ENCODE measurements at regions not wholly inside any gene's neighbourhood (a gene's known extent, or its start where the extent isn't known, plus 50 kb on each side); places are given as distances from the start of the nearest gene placed in this dataset.

DNA sequence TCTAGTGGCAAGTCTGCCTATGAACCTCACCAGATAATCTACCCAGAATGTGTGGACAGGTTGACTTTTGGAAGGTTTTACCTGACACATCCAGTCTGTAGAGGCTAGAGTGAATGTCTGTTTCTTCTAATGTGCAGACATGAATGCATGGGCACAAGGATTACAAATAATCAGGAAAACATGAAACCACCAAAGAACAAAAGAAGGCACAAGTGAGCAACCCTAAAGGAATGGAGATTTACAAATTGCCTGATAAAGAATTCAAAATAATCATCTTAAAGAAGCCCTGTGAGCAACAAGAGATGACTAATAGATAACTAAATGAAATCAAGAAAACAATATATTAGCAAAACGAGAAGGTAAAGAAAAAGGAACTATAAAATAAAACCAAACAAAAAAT lies 876.1 kb upstream of the ADGRB3 start (continued):
- no peak for TF ChIP-seq MXI1 (IDR thresholded peaks at IDR 0.05; ENCODE audit: low read depth, low read length)
- TF ChIP-seq, protein P1, sequence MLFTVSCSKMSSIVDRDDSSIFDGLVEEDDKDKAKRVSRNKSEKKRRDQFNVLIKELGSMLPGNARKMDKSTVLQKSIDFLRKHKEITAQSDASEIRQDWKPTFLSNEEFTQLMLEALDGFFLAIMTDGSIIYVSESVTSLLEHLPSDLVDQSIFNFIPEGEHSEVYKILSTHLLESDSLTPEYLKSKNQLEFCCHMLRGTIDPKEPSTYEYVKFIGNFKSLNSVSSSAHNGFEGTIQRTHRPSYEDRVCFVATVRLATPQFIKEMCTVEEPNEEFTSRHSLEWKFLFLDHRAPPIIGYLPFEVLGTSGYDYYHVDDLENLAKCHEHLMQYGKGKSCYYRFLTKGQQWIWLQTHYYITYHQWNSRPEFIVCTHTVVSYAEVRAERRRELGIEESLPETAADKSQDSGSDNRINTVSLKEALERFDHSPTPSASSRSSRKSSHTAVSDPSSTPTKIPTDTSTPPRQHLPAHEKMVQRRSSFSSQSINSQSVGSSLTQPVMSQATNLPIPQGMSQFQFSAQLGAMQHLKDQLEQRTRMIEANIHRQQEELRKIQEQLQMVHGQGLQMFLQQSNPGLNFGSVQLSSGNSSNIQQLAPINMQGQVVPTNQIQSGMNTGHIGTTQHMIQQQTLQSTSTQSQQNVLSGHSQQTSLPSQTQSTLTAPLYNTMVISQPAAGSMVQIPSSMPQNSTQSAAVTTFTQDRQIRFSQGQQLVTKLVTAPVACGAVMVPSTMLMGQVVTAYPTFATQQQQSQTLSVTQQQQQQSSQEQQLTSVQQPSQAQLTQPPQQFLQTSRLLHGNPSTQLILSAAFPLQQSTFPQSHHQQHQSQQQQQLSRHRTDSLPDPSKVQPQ (CRISPR knock-in tag; IDR thresholded peaks at IDR 0.05; ENCODE audit: borderline replicate concordance) = no peak

DNA sequence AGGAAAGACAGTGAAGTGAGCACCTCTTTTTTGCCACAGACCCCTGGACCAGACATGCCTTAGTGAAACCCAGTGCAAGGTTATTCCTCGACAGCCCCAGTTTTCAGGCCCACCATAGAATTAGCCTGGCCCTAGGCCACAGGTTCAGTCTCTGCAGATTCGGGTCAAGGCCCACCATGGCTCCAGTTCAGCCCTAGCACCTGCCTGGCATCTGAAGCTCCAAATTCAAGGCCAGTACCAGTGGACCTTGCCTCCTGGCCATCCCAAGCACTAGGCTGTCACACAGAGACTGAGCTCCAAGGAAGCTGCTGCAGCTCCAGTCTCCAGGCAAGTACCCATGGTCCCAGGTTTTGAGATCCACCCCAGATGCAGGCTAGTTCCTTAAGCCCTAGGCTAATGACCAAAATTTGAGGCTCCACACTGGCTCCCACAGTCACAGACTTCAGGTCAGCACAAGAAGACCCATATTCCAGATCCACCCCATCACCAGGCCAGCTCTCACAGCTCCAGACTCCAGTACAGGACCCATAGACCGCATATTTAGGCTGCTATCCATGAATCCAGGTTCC lies 877.5 kb upstream of the ADGRB3 start:
- in situ Hi-C loops (cut with MboI) = no loop called here
- Histone ChIP-seq H3K36me3 (ENCODE audit: control insufficient read depth, insufficient read depth, low read length) (no peaks in the 10 kb centered on the region), H2AFZ (ENCODE audit: low read depth, low read length) (0 out of 2 replicates have a peak overlapping the region, but pooled peaks have one; percentile 14), H3K4me1 (replicated peaks in 1 of 2; ENCODE audit: control insufficient read depth in 2 of 2, insufficient read depth in 2 of 2, low read length in 2 of 2) (no peaks in the 10 kb centered on the region), H4K20me1 (replicated peaks; ENCODE audit: control insufficient read depth, insufficient read depth, low read length) (no peaks in the 10 kb centered on the region), H3K79me2 (ENCODE audit: control insufficient read depth, insufficient read depth, low read length) (no peaks in the 10 kb centered on the region), H3K4me3 (no peak overlapping the region), H3K9me1 (ENCODE audit: control insufficient read depth, insufficient read depth, low read length) (no peaks in the 10 kb centered on the region), H3K27me3 (ENCODE audit: control insufficient read depth in 2 of 2, insufficient read depth in 2 of 2, low read length in 2 of 2) (no peaks in the 10 kb centered on the region), H3K9ac (ENCODE audit: insufficient read depth in 1 of 2, low read depth in 2 of 2, low read length in 2 of 2) (no peak overlapping the region), H3K9me3 (replicated peaks; ENCODE audit: control insufficient read depth, insufficient read depth, low read depth, low read length) (peaks cover 3% of the 10 kb centered on the region; the same call in 1 of the 2 replicates), H3K27ac (ENCODE audit: extremely low read depth, low read depth, low read length) (no peak overlapping the region; the same call in 2 of the 3 replicates), H3K4me2 (ENCODE audit: insufficient read depth, low read length) (no peak overlapping the region)
- DNase-seq (ENCODE audit: extremely low read depth in 1 of 4, low spot score in 3 of 4) (no peak), FAIRE-seq (no peak), ATAC-seq (no peak)
- TF ChIP-seq HNRNPUL1 (IDR thresholded peaks at IDR 0.05; ENCODE audit: low read length) (no peak), POLR3A (IDR thresholded peaks at IDR 0.05; ENCODE audit: borderline replicate concordance, extremely low read depth, insufficient read depth, insufficient read length) (no peak), C11orf30 (IDR thresholded peaks at IDR 0.05; ENCODE audit: low read depth) (no peak), ZBTB17 (CRISPR knock-in tag; IDR thresholded peaks at IDR 0.05) (no peak)
- POLR2A ChIA-PET = no interaction called here
- intact Hi-C loops (cut with micrococcal nuclease) = no loop called here
- CTCF ChIA-PET (ENCODE audit: low intra/inter-chr PET ratio) = no interaction called here
- 4% methylated on average over 3 of the region's 3 CpGs for WGBS (ENCODE audit: insufficient coverage, low coverage, missing lambda C conversion rate)
- BruUV-seq (replicated peaks) = no TSS peak

Measured in K562 (cell line).